G401 (cell line): ENCODE measurements at regions not wholly inside any gene's neighbourhood (a gene's known extent, or its start where the extent isn't known, plus 50 kb on each side); places are given as distances from the start of the nearest gene placed in this dataset.

Experiments
- DNase-seq: peaks from one replicate; pipeline ENCODE4 v3.0.0-alpha.2; 2015; ENCODE audit warnings: low spot score
- in situ Hi-C: cut with HindIII; loops from 2 replicates; pipeline ENCODE4 v1.10.0; 2016; ENCODE audit warnings: low sequenced_read_pairs, mixed read lengths

DNA sequence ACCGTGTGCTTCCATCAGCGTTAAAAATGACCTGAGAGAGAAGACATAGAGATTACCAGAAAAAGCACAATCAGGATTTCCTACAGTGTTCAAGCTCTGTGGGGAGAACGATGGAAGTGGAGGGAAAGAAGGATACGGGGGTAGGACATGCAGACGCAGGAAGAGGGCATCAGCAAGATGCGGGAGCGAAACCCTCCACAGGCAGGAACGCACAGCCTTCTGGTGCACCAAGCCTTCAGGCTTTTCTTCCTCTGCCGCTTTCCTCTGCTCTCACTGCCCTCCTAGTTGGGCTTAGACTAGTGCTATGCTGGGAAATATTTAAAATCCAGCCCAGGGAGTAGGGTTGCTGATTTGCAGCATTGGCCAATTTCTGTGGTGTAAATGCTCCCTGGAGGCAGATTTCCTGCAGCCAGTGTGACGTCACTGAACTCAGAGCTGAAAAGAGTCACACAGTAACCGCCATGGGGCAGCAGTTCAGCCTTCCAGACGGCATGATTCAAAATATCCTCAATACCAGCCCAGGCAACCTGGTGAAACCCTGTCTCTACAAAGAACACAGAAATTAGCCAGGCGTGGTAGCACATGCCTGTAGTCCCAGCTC, 205.1 kb upstream of the SOX1 start:
- no peak for DNase-seq
- in situ Hi-C loops = no loop called here

DNA sequence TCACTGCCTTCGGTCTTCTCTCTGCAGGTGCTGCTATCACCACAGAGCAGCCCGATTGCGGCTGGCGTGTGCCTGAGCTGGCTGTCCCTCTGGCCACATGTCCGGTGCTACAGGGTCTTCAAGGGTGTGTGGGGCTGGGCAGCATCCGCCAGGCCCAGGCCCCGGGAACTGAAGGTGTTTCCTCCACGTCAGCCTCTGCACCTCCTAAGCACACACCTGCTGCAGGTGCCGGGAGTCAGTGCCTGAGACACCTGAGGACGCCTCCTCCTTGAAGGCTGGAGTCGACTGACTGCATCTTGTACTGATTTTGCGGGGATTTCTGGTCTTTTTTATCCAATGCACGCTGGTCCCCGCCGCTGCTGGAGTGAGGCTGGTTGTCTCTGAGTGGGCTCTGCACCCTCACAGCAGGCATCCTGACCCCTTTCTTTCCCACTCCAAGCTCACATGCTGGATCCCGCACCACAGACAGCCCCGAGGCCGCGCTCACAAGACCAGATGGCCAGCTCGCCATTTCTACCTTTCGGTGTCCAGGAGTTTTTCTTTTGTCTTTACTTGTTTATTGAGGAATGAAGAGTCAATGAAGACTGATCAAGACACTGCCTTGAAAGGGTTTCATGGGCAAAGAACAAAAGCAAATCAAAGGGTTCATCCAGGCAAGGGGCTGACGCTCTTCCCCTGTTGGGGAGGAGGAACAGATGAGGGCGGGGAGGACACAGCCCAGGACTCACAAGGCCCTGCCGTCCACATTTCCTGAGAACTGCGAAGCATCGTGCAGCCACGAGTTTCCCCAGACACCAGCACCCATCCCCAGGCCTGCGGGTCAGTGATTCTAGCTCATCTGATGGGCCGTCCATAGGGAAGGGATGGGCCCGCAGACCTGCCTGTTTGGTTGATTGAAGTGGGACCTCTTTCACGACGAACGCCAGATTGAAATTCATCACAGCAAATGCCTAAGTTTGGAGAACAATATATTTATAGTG, 203.8 kb upstream of the SOX1 start:
- DNase-seq = no peak
- in situ Hi-C loops = no loop called here

DNA sequence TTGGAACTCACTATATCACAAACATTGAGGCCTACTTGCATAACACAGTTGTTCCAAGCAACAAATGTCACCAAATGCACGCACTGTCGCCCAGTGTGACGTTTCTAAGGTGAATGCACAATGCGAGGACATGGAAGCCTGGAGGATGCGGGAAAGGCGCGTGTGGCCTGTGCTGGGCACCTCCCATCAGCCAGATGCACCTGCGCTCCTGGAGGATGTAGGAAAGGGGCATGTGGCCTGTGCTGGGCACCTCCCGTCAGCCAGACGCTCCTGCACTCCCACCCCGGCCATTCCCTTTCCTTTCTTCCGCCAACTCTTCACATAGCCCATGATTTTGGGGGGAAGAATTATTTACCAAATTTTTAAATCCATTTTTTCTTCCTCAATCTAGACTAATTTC, 202.4 kb upstream of the SOX1 start:
- DNase-seq = no peak
- in situ Hi-C loops = no loop called here

- DNase-seq = no peak
- in situ Hi-C loops = no loop called here
These were observed 201.9 kb upstream of the SOX1 start for GRCh38 chr13:111865046-111865445.

DNA sequence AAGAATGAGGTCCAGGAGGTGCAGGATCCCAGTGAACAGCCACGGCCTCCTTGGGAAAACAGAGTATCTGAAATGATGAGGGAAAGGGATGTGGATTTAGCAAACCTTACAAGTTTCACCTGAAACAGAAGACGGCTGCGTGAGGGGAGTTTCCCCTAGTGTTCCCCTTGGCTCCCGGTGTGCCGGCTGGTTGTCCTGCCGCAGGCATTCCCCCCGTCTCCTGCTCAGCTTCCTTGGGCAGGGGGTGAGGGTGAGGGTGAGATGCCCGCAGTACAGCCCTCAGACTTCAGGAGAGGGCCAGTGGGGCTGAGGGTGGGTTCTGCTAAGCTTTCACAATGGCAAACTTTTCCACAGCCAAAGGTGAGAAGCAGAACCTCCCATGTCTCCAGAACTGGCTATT, 201.1 kb upstream of the SOX1 start:
- DNase-seq = no peak
- in situ Hi-C loops = no loop called here

GRCh38 chr13:111866731-111867245, 200.2 kb upstream of the SOX1 start:
- in situ Hi-C loops = no loop called here
- DNase-seq = no peak

DNA sequence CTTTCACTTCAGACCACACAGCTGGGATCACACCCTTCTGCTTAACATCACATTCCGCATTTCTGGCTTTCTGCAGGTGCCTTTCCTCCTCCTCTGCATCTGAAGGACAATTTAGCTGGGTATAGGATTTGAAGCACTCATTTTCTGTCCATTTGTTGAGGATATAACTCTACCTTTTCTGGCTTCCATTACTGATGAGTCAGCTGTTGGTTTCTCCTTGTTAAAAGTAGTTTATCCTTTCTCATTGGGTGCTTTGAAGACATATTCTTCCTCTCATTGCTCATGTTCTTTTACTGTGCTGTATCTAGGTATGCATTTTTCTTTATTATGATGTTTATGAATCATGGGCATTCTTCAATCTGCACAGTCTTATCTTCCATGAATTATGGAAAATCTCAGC, 199.3 kb upstream of the SOX1 start:
- in situ Hi-C loops = no loop called here
- no peak for DNase-seq

DNA sequence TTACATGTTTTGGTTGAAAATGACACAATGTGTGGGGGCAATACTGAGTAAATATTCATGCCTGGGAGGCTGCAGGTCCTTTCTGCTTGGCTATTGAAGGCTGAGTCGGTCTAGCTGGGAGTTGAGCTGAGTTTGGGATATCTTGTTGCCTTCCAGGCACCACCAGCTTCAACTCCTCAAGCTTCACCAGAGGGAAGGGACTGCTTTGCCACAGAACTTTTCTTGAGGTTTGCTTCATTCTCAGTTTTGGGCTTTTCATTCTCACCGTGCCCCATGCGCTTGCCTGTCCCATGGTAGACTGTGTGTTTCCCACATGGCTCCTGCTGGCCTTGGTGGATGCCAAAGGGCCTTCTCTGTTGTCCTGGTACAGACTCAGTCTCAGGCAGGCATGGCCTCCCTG, 198.2 kb upstream of the SOX1 start:
- DNase-seq = no peak
- in situ Hi-C loops = no loop called here

- no peak for DNase-seq
- in situ Hi-C loops = no loop called here
These were observed 194.3 kb upstream of the SOX1 start for GRCh38 chr13:111872475-111873150.

DNA sequence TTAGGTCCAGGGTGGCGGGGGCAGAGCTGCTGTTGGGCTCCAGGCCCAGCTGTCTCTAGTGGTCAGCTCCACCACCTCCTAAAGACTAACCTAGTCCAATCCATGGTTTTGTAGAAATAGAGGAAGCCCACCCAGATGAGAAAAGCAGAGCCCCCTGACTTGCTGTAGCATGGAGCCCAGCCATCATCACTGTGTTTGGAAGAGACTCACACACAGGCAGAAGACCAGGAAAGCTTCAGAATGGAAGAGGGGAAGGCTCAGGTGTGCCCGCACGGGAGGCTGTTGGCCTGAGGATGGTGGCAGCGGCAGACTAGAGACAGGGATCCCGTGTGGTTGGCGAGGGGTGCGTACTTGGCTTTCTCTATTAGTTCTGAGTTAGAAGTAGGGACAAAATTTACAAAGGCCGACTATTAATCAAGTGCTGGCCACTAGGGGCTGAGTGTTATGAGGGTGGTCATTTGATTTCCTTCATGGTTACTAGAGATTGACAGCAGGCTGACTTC, 193.2 kb upstream of the SOX1 start:
- in situ Hi-C loops = no loop called here
- no peak for DNase-seq

GRCh38 chr13:111874981-111875380, 192.0 kb upstream of the SOX1 start:
- in situ Hi-C loops = no loop called here
- no peak for DNase-seq

GRCh38 chr13:111875915-111876314, 191.0 kb upstream of the SOX1 start:
- DNase-seq = no peak
- in situ Hi-C loops = no loop called here

- no peak for DNase-seq
- in situ Hi-C loops = no loop called here
These were observed 190.4 kb upstream of the SOX1 start for GRCh38 chr13:111876506-111876905.

DNA sequence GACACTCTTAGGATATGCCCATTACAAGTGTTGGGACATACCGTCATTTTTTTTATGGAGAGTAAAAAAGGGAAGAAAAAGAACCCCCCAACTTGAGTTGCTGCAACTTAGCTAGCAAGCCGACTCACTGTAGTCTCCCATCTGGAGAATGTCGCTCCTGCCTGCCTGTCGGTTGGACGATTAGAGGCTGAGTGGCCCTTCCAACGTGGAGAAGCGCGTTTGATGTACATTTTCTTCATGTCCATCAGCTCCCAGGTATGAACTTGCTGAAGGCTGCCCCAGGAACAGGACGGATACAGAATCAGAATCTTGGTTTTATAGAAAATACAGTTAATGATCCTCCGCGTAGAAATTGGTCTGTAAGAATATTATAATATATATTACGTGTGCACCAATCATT, 189.0 kb upstream of the SOX1 start:
- in situ Hi-C loops = no loop called here
- no peak for DNase-seq

- in situ Hi-C loops = no loop called here
- no peak for DNase-seq
These were observed 187.2 kb upstream of the SOX1 start for GRCh38 chr13:111879719-111880118.

DNA sequence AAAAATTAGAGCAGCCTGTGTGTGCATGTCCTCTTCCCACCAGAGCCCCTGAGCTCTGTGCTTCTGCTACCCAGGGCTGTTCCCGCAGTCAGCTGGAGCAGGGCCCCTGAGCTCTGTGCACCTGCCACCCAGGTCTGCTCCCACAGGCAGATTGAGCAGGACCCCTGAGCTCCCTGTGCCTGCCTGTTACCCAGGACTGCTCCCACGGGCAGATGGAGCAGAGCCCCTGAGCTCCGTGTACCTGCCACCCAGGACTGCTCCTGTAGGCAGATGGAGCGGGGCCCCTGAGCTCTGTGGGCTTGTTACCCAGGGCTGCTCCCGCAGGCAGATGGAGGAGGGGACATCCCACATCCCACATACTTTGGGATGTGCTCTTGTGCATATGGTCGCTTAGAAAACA, 186.8 kb upstream of the SOX1 start:
- in situ Hi-C loops = no loop called here
- no peak for DNase-seq

DNA sequence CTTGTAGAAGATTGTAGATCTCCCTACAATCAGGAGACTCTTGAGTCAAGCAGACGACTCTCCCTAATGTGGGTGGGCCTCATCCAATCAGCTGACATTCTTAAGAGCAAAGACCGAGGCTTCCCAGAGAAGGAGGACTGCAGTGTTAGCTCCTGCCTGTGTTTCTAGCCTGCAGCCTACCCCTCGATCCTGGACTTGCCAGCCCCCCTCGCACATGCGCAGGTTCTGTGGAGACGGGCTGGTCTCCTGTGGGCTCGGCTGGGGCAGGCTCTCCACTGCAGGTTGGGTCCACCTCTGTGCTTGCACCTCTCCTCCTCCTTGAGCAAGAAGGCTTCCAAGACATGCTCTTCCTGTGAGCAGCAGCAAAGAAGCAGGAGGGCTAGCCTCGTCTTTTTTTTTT, 185.2 kb upstream of the SOX1 start:
- DNase-seq = no peak
- in situ Hi-C loops = no loop called here

DNA sequence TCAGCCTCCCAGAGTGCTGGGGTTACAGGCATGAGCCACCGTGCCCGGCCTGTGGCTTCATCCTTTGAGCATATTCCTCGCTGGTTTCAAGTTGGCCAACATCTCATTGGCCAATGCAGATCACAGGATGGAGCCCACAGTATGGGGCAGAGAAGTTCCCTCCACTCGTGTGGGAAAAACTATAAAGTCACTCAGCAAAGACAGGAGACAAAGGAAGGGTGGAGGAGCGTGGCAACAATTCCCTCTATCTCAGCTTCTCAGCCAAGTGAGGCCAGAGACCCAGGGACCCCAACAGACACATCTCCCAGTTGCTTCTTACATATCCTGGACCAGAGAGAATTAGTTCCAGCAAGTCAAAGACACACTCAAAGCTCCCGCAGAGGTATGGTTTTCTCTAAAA, 184.6 kb upstream of the SOX1 start:
- in situ Hi-C loops = no loop called here
- no peak for DNase-seq

DNA sequence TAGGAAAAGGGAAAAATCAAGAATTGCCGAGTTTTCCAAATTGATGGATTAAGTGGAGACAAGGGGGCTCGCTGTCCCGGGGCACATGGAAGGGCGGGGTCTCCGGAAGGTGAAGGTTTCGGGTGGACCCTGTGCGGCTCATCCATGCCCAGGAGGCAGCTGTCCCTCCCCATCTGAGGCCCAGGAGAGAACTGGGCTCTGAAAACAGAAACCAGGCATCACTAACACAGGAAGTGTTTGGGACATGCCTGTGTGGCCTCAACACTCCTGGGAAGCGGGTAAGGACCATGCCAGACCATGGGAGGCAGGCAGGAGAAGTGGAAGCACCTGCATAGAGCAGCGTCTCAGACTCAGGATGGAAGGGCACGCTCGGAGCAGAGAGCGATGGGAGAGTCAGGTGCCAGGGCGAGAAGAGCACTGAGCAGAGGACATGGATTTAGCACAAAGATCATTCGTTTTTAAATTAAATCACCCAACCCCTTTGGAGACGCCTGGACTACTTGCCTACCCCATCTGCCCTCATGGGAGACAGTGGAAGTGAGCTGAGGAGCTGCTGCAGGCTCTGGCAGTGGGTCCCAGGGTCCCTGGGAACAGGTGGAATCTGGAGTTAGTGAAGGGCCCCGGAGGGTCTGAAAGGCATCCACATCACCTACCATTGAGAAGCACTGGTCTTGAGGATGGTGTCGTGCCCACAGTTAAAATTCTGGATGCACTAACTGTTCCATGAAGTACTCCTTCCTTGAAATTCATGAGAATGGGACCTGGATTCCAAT, 183.2 kb upstream of the SOX1 start:
- DNase-seq = no peak
- in situ Hi-C loops = no loop called here
